ENCODE measurements at regions not wholly inside any gene's neighbourhood (a gene's known extent, or its start where the extent isn't known, plus 50 kb on each side); places are given as distances from the start of the nearest gene placed in this dataset.

DNA sequence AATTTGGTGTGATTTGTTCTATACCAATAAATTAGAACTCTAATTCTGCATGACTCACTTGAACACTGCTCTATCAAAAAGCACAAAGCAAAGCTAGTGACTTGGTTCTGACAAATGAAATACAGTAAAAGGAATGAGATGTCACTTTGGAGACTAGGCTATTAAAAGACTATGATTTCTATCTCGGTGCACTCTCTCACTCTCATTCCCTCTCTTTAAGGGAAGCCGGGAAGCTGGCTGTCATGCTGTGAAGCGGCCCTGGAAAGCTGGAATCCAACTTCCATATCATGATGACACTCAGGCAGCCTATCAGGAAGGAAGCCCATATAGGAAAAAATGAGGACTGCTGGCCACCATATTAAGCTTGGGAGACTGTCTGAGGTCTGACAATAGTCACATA, 590.1 kb upstream of the CBLB start:
- TF ChIP-seq EZH2phosphoT487 (IDR thresholded peaks at IDR 0.05; ENCODE audit: low read depth, severe bottlenecking, unreplicated experiment) (no peak), EZH2 (IDR thresholded peaks at IDR 0.05; ENCODE audit: borderline replicate concordance) (no peak), CTCF (IDR thresholded peaks at IDR 0.05; ENCODE audit: poor library complexity) (no peak)
- H3K4me3 ChIP-seq, result no peak overlapping the region
- H2AFZ ChIP-seq, result no peak overlapping the region
- WGBS (ENCODE audit: low lambda C conversion rate, missing lambda C conversion rate), result 88% methylated on average over 3 of the region's 3 CpGs
- DNase-seq (ENCODE audit: low spot score), result no peak
- H3K9me3 ChIP-seq (ENCODE audit: low read depth), result no peaks in the 10 kb centered on the region
- H4K20me1 ChIP-seq (ENCODE audit: insufficient read depth, poor library complexity, severe bottlenecking), result no peaks in the 10 kb centered on the region
- H3K79me2 ChIP-seq, result no peaks in the 10 kb centered on the region
- H3K9me2 ChIP-seq (replicated peaks; ENCODE audit: insufficient read depth), result no peaks in the 10 kb centered on the region
- H3K4me1 ChIP-seq (ENCODE audit: insufficient read depth), result no peaks in the 10 kb centered on the region
- H3K36me3 ChIP-seq (replicated peaks; ENCODE audit: insufficient read depth, low read depth), result no peaks in the 10 kb centered on the region
- no peak overlapping the region for H3K27ac ChIP-seq
- no peak overlapping the region for H3K4me2 ChIP-seq
- no peaks in the 10 kb centered on the region for H3K27me3 ChIP-seq

- no peaks in the 10 kb centered on the region for H3K27me3 ChIP-seq
- peak overlapping the region; percentile 46 for H3K27ac ChIP-seq
- DNase-seq (ENCODE audit: low spot score), result no peak
- 100% methylated on average over 2 of the region's 2 CpGs for WGBS (ENCODE audit: low lambda C conversion rate, missing lambda C conversion rate)
- H3K9me2 ChIP-seq (replicated peaks; ENCODE audit: insufficient read depth), result no peaks in the 10 kb centered on the region
- no peaks in the 10 kb centered on the region for H3K9me3 ChIP-seq (ENCODE audit: low read depth)
- no peak overlapping the region for H3K4me2 ChIP-seq
- no peak for TF ChIP-seq CTCF (IDR thresholded peaks at IDR 0.05; ENCODE audit: poor library complexity)
- TF ChIP-seq EZH2phosphoT487 (IDR thresholded peaks at IDR 0.05; ENCODE audit: low read depth, severe bottlenecking, unreplicated experiment), result no peak
- no peak for TF ChIP-seq EZH2 (IDR thresholded peaks at IDR 0.05; ENCODE audit: borderline replicate concordance)
- H2AFZ ChIP-seq, result no peak overlapping the region
- no peak overlapping the region for H3K4me3 ChIP-seq
- H3K79me2 ChIP-seq, result no peaks in the 10 kb centered on the region
- no peaks in the 10 kb centered on the region for H3K36me3 ChIP-seq (replicated peaks; ENCODE audit: insufficient read depth, low read depth)
- no peaks in the 10 kb centered on the region for H3K4me1 ChIP-seq (ENCODE audit: insufficient read depth)
- H4K20me1 ChIP-seq (ENCODE audit: insufficient read depth, poor library complexity, severe bottlenecking), result peaks cover 4% of the 10 kb centered on the region
Measured at GRCh38 chr3:106466881-106467280, 598.1 kb upstream of the CBLB start.

DNA sequence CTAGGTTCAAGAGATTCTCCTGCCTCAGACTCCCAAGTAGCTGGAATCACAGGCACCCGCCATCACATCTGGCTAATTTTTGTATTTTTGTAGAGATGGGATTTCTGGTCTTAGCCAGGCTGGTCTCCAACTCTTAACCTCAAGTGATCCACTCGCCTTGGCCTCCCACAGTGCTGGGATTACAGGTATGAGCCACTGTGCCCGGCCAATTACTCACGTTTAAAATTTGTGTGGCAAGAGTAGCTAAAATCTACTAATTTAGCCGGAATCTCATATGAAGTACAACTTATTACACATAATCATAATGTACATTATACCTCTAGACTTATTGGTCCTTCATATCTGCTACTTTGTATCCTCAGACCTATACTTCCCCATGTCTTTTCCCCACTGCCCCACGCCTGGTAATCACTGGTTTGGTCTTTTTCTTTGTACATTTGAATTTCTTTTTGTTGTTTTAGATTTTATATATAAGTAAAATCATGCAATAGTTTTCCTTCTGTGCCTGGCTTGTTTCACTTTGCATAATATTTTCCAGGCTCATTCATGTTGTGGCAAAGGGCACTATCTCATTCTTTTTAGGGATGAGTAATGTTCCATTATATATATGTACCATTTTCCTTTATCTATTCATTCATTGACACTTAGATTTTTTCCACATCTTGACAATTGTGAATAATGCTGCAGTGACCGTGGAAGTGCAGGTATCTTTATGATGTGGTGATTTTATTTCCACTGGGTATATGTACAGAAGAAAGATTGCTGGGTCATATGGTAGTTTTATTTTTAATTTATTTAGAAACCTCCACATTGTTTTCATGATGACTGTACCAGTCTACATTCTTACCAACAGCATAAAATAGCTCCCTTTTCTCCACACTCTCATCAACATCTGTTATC, 605.0 kb upstream of the CBLB start:
- Histone ChIP-seq H3K27ac (no peak overlapping the region), H2AFZ (no peak overlapping the region), H3K9me2 (replicated peaks; ENCODE audit: insufficient read depth) (no peaks in the 10 kb centered on the region), H3K9me3 (ENCODE audit: low read depth) (no peaks in the 10 kb centered on the region), H4K20me1 (ENCODE audit: insufficient read depth, poor library complexity, severe bottlenecking) (no peaks in the 10 kb centered on the region), H3K79me2 (no peaks in the 10 kb centered on the region), H3K4me1 (ENCODE audit: insufficient read depth) (no peaks in the 10 kb centered on the region), H3K4me2 (no peak overlapping the region), H3K4me3 (no peak overlapping the region), H3K36me3 (replicated peaks; ENCODE audit: insufficient read depth, low read depth) (no peaks in the 10 kb centered on the region), H3K27me3 (no peaks in the 10 kb centered on the region)
- no peak for DNase-seq (ENCODE audit: low spot score)
- no peak for TF ChIP-seq EZH2 (IDR thresholded peaks at IDR 0.05; ENCODE audit: borderline replicate concordance)
- no peak for TF ChIP-seq EZH2phosphoT487 (IDR thresholded peaks at IDR 0.05; ENCODE audit: low read depth, severe bottlenecking, unreplicated experiment)
- no peak for TF ChIP-seq CTCF (IDR thresholded peaks at IDR 0.05; ENCODE audit: poor library complexity)
- WGBS (ENCODE audit: low lambda C conversion rate, missing lambda C conversion rate), result 91% methylated on average over 7 of the region's 7 CpGs
